Rectal smooth muscle tissue (tissue), 1 donor: ENCODE measurements at regions not wholly inside any gene's neighbourhood (a gene's known extent, or its start where the extent isn't known, plus 50 kb on each side); places are given as distances from the start of the nearest gene placed in this dataset.

Experiments used
- H3K27ac ChIP-seq: one replicate; pipeline ENCODE4 v1.7.0; 2013; ENCODE audit warnings: low read depth, low read length, inconsistent platforms
- H3K27me3 ChIP-seq: one replicate; pipeline ENCODE4 v1.7.0; 2013; ENCODE audit warnings: low read length; ENCODE audit not compliant: control insufficient read depth, insufficient read depth
- H3K36me3 ChIP-seq: one replicate; pipeline ENCODE4 v1.7.0; 2013; ENCODE audit warnings: low read length; ENCODE audit not compliant: control insufficient read depth, insufficient read depth
- H3K4me1 ChIP-seq: one replicate; pipeline ENCODE4 v1.7.0; 2013; ENCODE audit warnings: low read length; ENCODE audit not compliant: control insufficient read depth, insufficient read depth
- H3K4me3 ChIP-seq: one replicate; pipeline ENCODE4 v1.7.0; 2013; ENCODE audit warnings: low read length
- H3K9ac ChIP-seq: one replicate; pipeline ENCODE4 v1.7.0; 2013; ENCODE audit warnings: low read length

- H3K36me3 ChIP-seq = no peaks in the 10 kb centered on the region
- H3K27me3 ChIP-seq = no peaks in the 10 kb centered on the region
- H3K4me1 ChIP-seq = no peaks in the 10 kb centered on the region
- no peak overlapping the region for H3K27ac ChIP-seq
- no peak overlapping the region for H3K9ac ChIP-seq
- H3K4me3 ChIP-seq = no peak overlapping the region
Measured at GRCh38 chr15:47616876-47617275, 100.4 kb upstream of the SEMA6D start.

- no peaks in the 10 kb centered on the region for H3K4me1 ChIP-seq
- no peak overlapping the region for H3K27ac ChIP-seq
- H3K27me3 ChIP-seq = no peaks in the 10 kb centered on the region
Measured at GRCh38 chr15:47618241-47618640, 99.1 kb upstream of the SEMA6D start.

GRCh38 chr15:47620960-47621681 lies 96.2 kb upstream of the SEMA6D start:
- H3K4me3 ChIP-seq = no peak overlapping the region

More at GRCh38 chr15:47618241-47618640, 99.1 kb upstream of the SEMA6D start:
- H3K36me3 ChIP-seq = no peaks in the 10 kb centered on the region
- no peak overlapping the region for H3K9ac ChIP-seq
- H3K4me3 ChIP-seq = no peak overlapping the region

GRCh38 chr15:47622055-47622454 lies 95.2 kb upstream of the SEMA6D start:
- Histone ChIP-seq H3K4me1 (no peaks in the 10 kb centered on the region), H3K27me3 (no peaks in the 10 kb centered on the region), H3K36me3 (no peaks in the 10 kb centered on the region), H3K4me3 (no peak overlapping the region), H3K9ac (no peak overlapping the region), H3K27ac (no peak overlapping the region)

More at GRCh38 chr15:47620960-47621681, 96.2 kb upstream of the SEMA6D start:
- Histone ChIP-seq H3K4me1 (no peaks in the 10 kb centered on the region), H3K9ac (no peak overlapping the region), H3K27me3 (no peaks in the 10 kb centered on the region), H3K36me3 (no peaks in the 10 kb centered on the region), H3K27ac (no peak overlapping the region)

- no peak overlapping the region for H3K27ac ChIP-seq
- H3K27me3 ChIP-seq = no peaks in the 10 kb centered on the region
- no peak overlapping the region for H3K4me3 ChIP-seq
- no peaks in the 10 kb centered on the region for H3K36me3 ChIP-seq
- no peaks in the 10 kb centered on the region for H3K4me1 ChIP-seq
- no peak overlapping the region for H3K9ac ChIP-seq
Measured at GRCh38 chr15:47624503-47624902, 92.8 kb upstream of the SEMA6D start.

GRCh38 chr15:47639042-47639441 lies 78.3 kb upstream of the SEMA6D start:
- no peak overlapping the region for H3K4me3 ChIP-seq
- H3K4me1 ChIP-seq = no peaks in the 10 kb centered on the region
- H3K36me3 ChIP-seq = no peaks in the 10 kb centered on the region
- no peak overlapping the region for H3K27ac ChIP-seq
- no peak overlapping the region for H3K9ac ChIP-seq
- H3K27me3 ChIP-seq = no peaks in the 10 kb centered on the region

- Histone ChIP-seq H3K4me3 (no peak overlapping the region), H3K27ac (no peak overlapping the region), H3K27me3 (no peaks in the 10 kb centered on the region), H3K36me3 (no peaks in the 10 kb centered on the region), H3K9ac (no peak overlapping the region), H3K4me1 (no peaks in the 10 kb centered on the region)
Measured at GRCh38 chr15:47640079-47640478, 77.2 kb upstream of the SEMA6D start.

- Histone ChIP-seq H3K27ac (no peak overlapping the region), H3K9ac (no peak overlapping the region), H3K4me1 (no peaks in the 10 kb centered on the region), H3K27me3 (no peaks in the 10 kb centered on the region), H3K4me3 (no peak overlapping the region), H3K36me3 (no peaks in the 10 kb centered on the region)
Measured at GRCh38 chr15:47640901-47641300, 76.4 kb upstream of the SEMA6D start.

GRCh38 chr15:47644722-47645121 lies 72.6 kb upstream of the SEMA6D start:
- no peaks in the 10 kb centered on the region for H3K4me1 ChIP-seq
- no peak overlapping the region for H3K4me3 ChIP-seq
- H3K9ac ChIP-seq = no peak overlapping the region
- H3K27ac ChIP-seq = no peak overlapping the region
- H3K36me3 ChIP-seq = no peaks in the 10 kb centered on the region
- no peaks in the 10 kb centered on the region for H3K27me3 ChIP-seq

- Histone ChIP-seq H3K9ac (no peak overlapping the region), H3K4me3 (no peak overlapping the region), H3K4me1 (no peaks in the 10 kb centered on the region), H3K27ac (no peak overlapping the region), H3K36me3 (no peaks in the 10 kb centered on the region), H3K27me3 (no peaks in the 10 kb centered on the region)
Measured at GRCh38 chr15:47650564-47650963, 66.7 kb upstream of the SEMA6D start.

- H3K27ac ChIP-seq = no peak overlapping the region
- H3K9ac ChIP-seq = no peak overlapping the region
- no peaks in the 10 kb centered on the region for H3K4me1 ChIP-seq
Measured at GRCh38 chr15:47652328-47652727, 65.0 kb upstream of the SEMA6D start.

GRCh38 chr15:47652844-47653243 lies 64.5 kb upstream of the SEMA6D start:
- H3K4me1 ChIP-seq = no peaks in the 10 kb centered on the region
- H3K4me3 ChIP-seq = no peak overlapping the region
- H3K9ac ChIP-seq = no peak overlapping the region
- no peaks in the 10 kb centered on the region for H3K36me3 ChIP-seq
- H3K27ac ChIP-seq = no peak overlapping the region
- no peaks in the 10 kb centered on the region for H3K27me3 ChIP-seq

More at GRCh38 chr15:47652328-47652727, 65.0 kb upstream of the SEMA6D start:
- no peaks in the 10 kb centered on the region for H3K36me3 ChIP-seq
- no peaks in the 10 kb centered on the region for H3K27me3 ChIP-seq
- no peak overlapping the region for H3K4me3 ChIP-seq

GRCh38 chr15:47661661-47662180 lies 55.6 kb upstream of the SEMA6D start:
- Histone ChIP-seq H3K9ac (no peak overlapping the region), H3K36me3 (no peaks in the 10 kb centered on the region), H3K4me1 (no peaks in the 10 kb centered on the region), H3K27me3 (no peaks in the 10 kb centered on the region), H3K27ac (no peak overlapping the region), H3K4me3 (no peak overlapping the region)
